Upper lobe of left lung (tissue), 4 donors: ENCODE measurements at regions not wholly inside any gene's neighbourhood (a gene's known extent, or its start where the extent isn't known, plus 50 kb on each side); places are given as distances from the start of the nearest gene placed in this dataset.

Experiments used
- POLR2A ChIP-seq, 4 donors: fragments of 450-650 bp; IDR thresholded peaks; one replicate each; pipeline ENCODE4 v1.5.1; 2016 to 2017; ENCODE audit warnings: antibody characterized with exemption in 4 of 4, mild to moderate bottlenecking in 2 of 4
- POLR2AphosphoS5 ChIP-seq, 2 donors: sonication (generic); formaldehyde crosslinking; IDR thresholded peaks; one replicate each; pipeline ENCODE4 v1.5.1; 2017; ENCODE audit warnings: antibody characterized with exemption in 2 of 2

- no peak for TF ChIP-seq POLR2A (IDR thresholded peaks at IDR 0.05)
- no peak for TF ChIP-seq POLR2AphosphoS5 (IDR thresholded peaks at IDR 0.05)
Measured at GRCh38 chr9:100913257-100913656, 115.3 kb upstream of the PLPPR1 start.
